ENCODE measurements at regions not wholly inside any gene's neighbourhood (a gene's known extent, or its start where the extent isn't known, plus 50 kb on each side); places are given as distances from the start of the nearest gene placed in this dataset.

DNA sequence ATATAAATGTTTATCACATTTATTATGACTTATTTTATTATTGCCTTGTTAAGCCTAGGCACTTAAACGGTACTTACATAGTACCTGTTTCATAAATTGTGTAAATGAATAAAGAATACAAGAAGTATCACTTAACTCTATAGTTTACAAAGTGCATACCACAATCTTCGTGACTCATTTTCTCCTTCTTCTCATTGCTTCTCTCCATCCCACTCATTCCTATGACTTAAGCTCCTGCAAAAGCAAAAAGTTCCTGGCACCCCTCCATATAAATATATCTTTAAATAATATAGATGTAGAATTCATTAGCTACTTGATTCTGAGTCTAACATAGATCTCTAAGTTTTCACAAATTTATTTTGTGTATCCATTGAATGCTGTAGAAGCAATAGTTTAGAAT lies 1382.0 kb upstream of the CELF2 start:
- in situ Hi-C loops (cut with MboI) = no loop called here
- peaks cover 12% of the 10 kb centered on the region; the same call in 1 of the 2 replicates for H3K4me1 ChIP-seq (ENCODE audit: insufficient read depth)
- no peak overlapping the region for H3K27ac ChIP-seq
- H3K9me2 ChIP-seq (ENCODE audit: insufficient read depth) = no peaks in the 10 kb centered on the region
- H3K9ac ChIP-seq = no peak overlapping the region
- no peaks in the 10 kb centered on the region for H3F3A ChIP-seq (ENCODE audit: insufficient read depth)
- no peaks in the 10 kb centered on the region for H3K79me2 ChIP-seq (ENCODE audit: insufficient read depth)
- H3K4me2 ChIP-seq (ENCODE audit: unreplicated experiment) = no peak overlapping the region
- H2AFZ ChIP-seq = no peak overlapping the region
- no peaks in the 10 kb centered on the region for H3K9me3 ChIP-seq (ENCODE audit: low read depth)
- H3K27me3 ChIP-seq (replicated peaks; ENCODE audit: insufficient read depth) = no peaks in the 10 kb centered on the region
- no peaks in the 10 kb centered on the region for H3K36me3 ChIP-seq (ENCODE audit: low read depth)
- H4K20me1 ChIP-seq (ENCODE audit: insufficient read depth) = no peaks in the 10 kb centered on the region
- TF ChIP-seq EZH2 (IDR thresholded peaks at IDR 0.05; ENCODE audit: insufficient read depth, poor library complexity, severe bottlenecking) (no peak), EZH2phosphoT487 (IDR thresholded peaks at IDR 0.05; ENCODE audit: insufficient read depth, low read depth) (no peak)
- peak; percentile 55 for DNase-seq
- H3K4me3 ChIP-seq = no peak overlapping the region
- WGBS, 2 experiments (ENCODE audit: low coverage in 1 of 2, low lambda C conversion rate in 2 of 2, missing lambda C conversion rate in 2 of 2) = 34 to 39% methylated on average over 2 of the region's 2 CpGs

DNA sequence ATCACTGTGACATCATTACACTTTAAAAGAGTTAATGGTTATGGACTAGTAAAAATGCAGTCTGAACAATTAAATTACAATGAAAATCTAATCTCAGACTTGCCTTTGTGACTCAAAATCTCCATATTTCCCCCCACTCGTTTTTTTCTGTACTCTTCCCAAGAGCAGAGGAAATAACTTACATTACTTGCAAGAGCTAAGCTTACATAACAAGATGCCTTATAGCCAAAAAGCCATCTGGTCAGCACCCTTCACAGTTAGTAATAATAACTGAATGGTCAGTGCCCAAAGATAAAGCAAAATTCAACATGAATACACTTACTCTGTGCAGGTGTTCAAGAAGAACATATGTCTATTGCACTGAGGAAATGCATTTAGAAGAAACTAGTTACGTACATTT lies 1381.5 kb upstream of the CELF2 start:
- Histone ChIP-seq H3K9me2 (ENCODE audit: insufficient read depth) (no peaks in the 10 kb centered on the region), H3K79me2 (ENCODE audit: insufficient read depth) (no peaks in the 10 kb centered on the region), H3K4me2 (ENCODE audit: unreplicated experiment) (no peak overlapping the region), H3K36me3 (ENCODE audit: low read depth) (no peaks in the 10 kb centered on the region), H3K9me3 (ENCODE audit: low read depth) (no peaks in the 10 kb centered on the region), H2AFZ (no peak overlapping the region), H3F3A (ENCODE audit: insufficient read depth) (no peaks in the 10 kb centered on the region), H3K9ac (no peak overlapping the region), H3K27ac (no peak overlapping the region), H3K4me3 (no peak overlapping the region), H3K27me3 (replicated peaks; ENCODE audit: insufficient read depth) (no peaks in the 10 kb centered on the region), H4K20me1 (ENCODE audit: insufficient read depth) (no peaks in the 10 kb centered on the region), H3K4me1 (ENCODE audit: insufficient read depth) (peaks cover 12% of the 10 kb centered on the region; the same call in 1 of the 2 replicates)
- DNase-seq = no peak
- WGBS, 2 experiments (ENCODE audit: low coverage in 1 of 2, low lambda C conversion rate in 2 of 2, missing lambda C conversion rate in 2 of 2) = 32 to 37% methylated on average over 2 of the region's 2 CpGs
- TF ChIP-seq EZH2phosphoT487 (IDR thresholded peaks at IDR 0.05; ENCODE audit: insufficient read depth, low read depth) = no peak
- no peak for TF ChIP-seq EZH2 (IDR thresholded peaks at IDR 0.05; ENCODE audit: insufficient read depth, poor library complexity, severe bottlenecking)
- in situ Hi-C loops (cut with MboI) = no loop called here

DNA sequence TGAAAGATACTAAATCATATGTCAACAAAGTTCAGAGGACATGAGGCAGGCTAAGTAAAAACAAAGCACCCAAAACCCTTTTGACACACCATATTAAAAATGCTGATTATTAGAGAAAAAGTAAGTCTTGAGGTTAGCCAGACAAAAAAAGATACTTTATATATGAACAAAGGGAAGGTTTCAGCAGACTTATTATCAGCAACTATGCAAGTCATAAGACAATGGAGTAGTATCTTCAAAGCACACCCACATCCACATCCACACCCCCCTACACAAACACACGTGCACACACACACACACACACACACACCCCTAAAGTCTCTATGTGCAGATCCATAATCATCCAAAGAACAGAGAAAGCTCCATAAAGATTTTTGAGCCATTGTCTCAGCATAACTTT lies 1373.9 kb upstream of the CELF2 start:
- no peaks in the 10 kb centered on the region for H3K27me3 ChIP-seq (replicated peaks; ENCODE audit: insufficient read depth)
- H3K4me3 ChIP-seq = no peak overlapping the region
- no peak for TF ChIP-seq EZH2phosphoT487 (IDR thresholded peaks at IDR 0.05; ENCODE audit: insufficient read depth, low read depth)
- TF ChIP-seq EZH2 (IDR thresholded peaks at IDR 0.05; ENCODE audit: insufficient read depth, poor library complexity, severe bottlenecking) = no peak
- H3K79me2 ChIP-seq (ENCODE audit: insufficient read depth) = no peaks in the 10 kb centered on the region
- H4K20me1 ChIP-seq (ENCODE audit: insufficient read depth) = no peaks in the 10 kb centered on the region
- no peak overlapping the region for H3K9ac ChIP-seq
- no peak overlapping the region for H3K27ac ChIP-seq
- H3F3A ChIP-seq (ENCODE audit: insufficient read depth) = no peaks in the 10 kb centered on the region
- H2AFZ ChIP-seq = no peak overlapping the region
- 4 to 11% methylated on average over 1 of the region's 1 CpG for WGBS, 2 experiments (ENCODE audit: low coverage in 1 of 2, low lambda C conversion rate in 2 of 2, missing lambda C conversion rate in 2 of 2)
- H3K9me2 ChIP-seq (ENCODE audit: insufficient read depth) = no peaks in the 10 kb centered on the region
- no peaks in the 10 kb centered on the region for H3K36me3 ChIP-seq (ENCODE audit: low read depth)
- H3K4me1 ChIP-seq (ENCODE audit: insufficient read depth) = no peaks in the 10 kb centered on the region
- H3K4me2 ChIP-seq (ENCODE audit: unreplicated experiment) = no peak overlapping the region
- no peaks in the 10 kb centered on the region for H3K9me3 ChIP-seq (ENCODE audit: low read depth)
- in situ Hi-C loops (cut with MboI) = no loop called here
- peak; percentile 4 for DNase-seq

DNA sequence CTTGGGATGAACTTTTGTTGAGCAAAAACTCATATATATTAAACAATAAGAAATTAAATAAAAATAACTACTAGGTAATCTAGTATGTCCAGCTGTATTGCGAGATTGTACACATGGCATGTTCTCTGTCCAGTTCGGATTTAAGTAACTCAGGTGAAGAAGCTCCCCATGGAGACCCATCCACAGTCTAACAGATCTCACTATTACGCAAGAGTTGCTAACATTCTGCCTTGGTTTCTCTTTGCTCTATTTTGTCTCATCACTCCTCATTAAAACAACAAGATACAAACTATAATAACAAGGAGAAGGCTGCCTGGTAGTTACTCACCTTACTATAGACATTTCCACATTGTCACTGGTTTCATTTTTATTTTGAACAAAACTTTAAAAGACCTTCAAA lies 1372.3 kb upstream of the CELF2 start:
- Histone ChIP-seq H3K9me3 (ENCODE audit: low read depth) (no peaks in the 10 kb centered on the region), H4K20me1 (ENCODE audit: insufficient read depth) (no peaks in the 10 kb centered on the region), H3K27ac (no peak overlapping the region)

More for the DNA sequence above, 1372.3 kb upstream of the CELF2 start:
- Histone ChIP-seq H3F3A (ENCODE audit: insufficient read depth) (no peaks in the 10 kb centered on the region), H3K4me3 (no peak overlapping the region), H3K4me2 (ENCODE audit: unreplicated experiment) (no peak overlapping the region), H3K79me2 (ENCODE audit: insufficient read depth) (no peaks in the 10 kb centered on the region), H3K4me1 (ENCODE audit: insufficient read depth) (no peaks in the 10 kb centered on the region), H2AFZ (no peak overlapping the region), H3K9me2 (ENCODE audit: insufficient read depth) (no peaks in the 10 kb centered on the region), H3K9ac (no peak overlapping the region), H3K27me3 (replicated peaks; ENCODE audit: insufficient read depth) (no peaks in the 10 kb centered on the region), H3K36me3 (ENCODE audit: low read depth) (no peaks in the 10 kb centered on the region)
- no peak for DNase-seq
- in situ Hi-C loops (cut with MboI) = no loop called here
- no peak for TF ChIP-seq EZH2 (IDR thresholded peaks at IDR 0.05; ENCODE audit: insufficient read depth, poor library complexity, severe bottlenecking)
- no peak for TF ChIP-seq EZH2phosphoT487 (IDR thresholded peaks at IDR 0.05; ENCODE audit: insufficient read depth, low read depth)
- WGBS, 2 experiments (ENCODE audit: low coverage in 1 of 2, low lambda C conversion rate in 2 of 2, missing lambda C conversion rate in 2 of 2) = 18 to 37% methylated on average over 3 of the region's 3 CpGs
